Panc1 (cell line): ENCODE measurements at regions not wholly inside any gene's neighbourhood (a gene's known extent, or its start where the extent isn't known, plus 50 kb on each side); places are given as distances from the start of the nearest gene placed in this dataset.

Experiments
- ATAC-seq: fragments of 200-7000 bp; cut with Tn5 transposase; 2 replicates; pipeline ENCODE4 v1.9.1; 2020; ENCODE audit warnings: mild to moderate bottlenecking, moderate library complexity
- BruUV-seq: library from RNA; stranded (reverse); fragments of 400-500 nt; replicated peaks from 2 replicates; lab custom pipeline; 2021; lab: Mats Ljungman, UMichigan
- CTCF ChIA-PET: fragments of 300-600 bp; sonication (Branson Sonifier 250); formaldehyde crosslinking; loops from one replicate; lab custom pipeline; 2022; ENCODE audit warnings: antibody characterized with exemption; lab: Charles Lee
- POLR2A ChIA-PET: fragments of 300-600 bp; sonication (Branson Sonifier 250); formaldehyde crosslinking; loops from one replicate; lab custom pipeline; 2022; ENCODE audit warnings: antibody characterized with exemption; lab: Charles Lee
- DNase-seq: peaks from one replicate; pipeline ENCODE4 v3.0.0-alpha.2; 2010; ENCODE audit warnings: low read depth, low spot score
- H3K27ac ChIP-seq: 2 replicates; pipeline ENCODE4 v1.5.1; 2011; ENCODE audit warnings: mild to moderate bottlenecking, low read length, inconsistent platforms
- H3K27me3 ChIP-seq: fragments of 200-500 bp; sonication (Bioruptor generic); 2 replicates; pipeline ENCODE4 v1.6.0; 2014; ENCODE audit warnings: low read length, inconsistent platforms; ENCODE audit not compliant: control insufficient read depth, insufficient read depth
- H3K36me3 ChIP-seq: fragments of 200-500 bp; sonication (Bioruptor generic); 2 replicates; pipeline ENCODE4 v1.5.1; 2014; ENCODE audit warnings: inconsistent platforms, mild to moderate bottlenecking, low read length, moderate library complexity; ENCODE audit not compliant: control insufficient read depth, insufficient read depth
- H3K4me1 ChIP-seq: 2 replicates; pipeline ENCODE4 v1.5.1; 2011; ENCODE audit warnings: inconsistent platforms, mild to moderate bottlenecking, low read length, moderate library complexity; ENCODE audit not compliant: control insufficient read depth, insufficient read depth
- H3K4me3 ChIP-seq, 2 experiments: 2 replicates each; pipeline ENCODE4 v1.5.1; 2011 to 2012; ENCODE audit warnings: low read depth in 2 of 2, low read length in 2 of 2, mild to moderate bottlenecking in 2 of 2, inconsistent platforms in 1 of 2, moderate library complexity in 1 of 2
- H3K9me3 ChIP-seq: fragments of 200-500 bp; sonication (Bioruptor generic); 2 replicates; pipeline ENCODE4 v1.5.1; 2014; ENCODE audit warnings: low read depth, mild to moderate bottlenecking, inconsistent platforms, low read length, moderate library complexity; ENCODE audit not compliant: control insufficient read depth, insufficient read depth
- CTCF ChIP-seq: fragments of 450-650 bp; IDR thresholded peaks from 2 replicates; pipeline ENCODE4 v1.5.1; 2017; ENCODE audit warnings: mild to moderate bottlenecking
- POLR2AphosphoS5 ChIP-seq: IDR thresholded peaks from 2 replicates; pipeline ENCODE4 v1.6.1; 2012; ENCODE audit warnings: mild to moderate bottlenecking, low read depth, low read length, moderate library complexity
- SIN3A ChIP-seq: IDR thresholded peaks from 2 replicates; pipeline ENCODE4 v1.6.1; 2012; ENCODE audit warnings: low read depth, mild to moderate bottlenecking, low read length, moderate library complexity, borderline replicate concordance; ENCODE audit not compliant: insufficient read depth
- TCF7L2 ChIP-seq: IDR thresholded peaks from 2 replicates; pipeline ENCODE4 v1.6.1; 2011; ENCODE audit warnings: mild to moderate bottlenecking, low read depth, low read length, inconsistent platforms
- in situ Hi-C: cut with HindIII; loops from 2 replicates; pipeline ENCODE4 v1.10.0; 2016; ENCODE audit warnings: low sequenced_read_pairs, low pct_unique_long_range_greater_than_20kb
- intact Hi-C: fragments of 100-400 bp; cut with micrococcal nuclease; formaldehyde crosslinking; loops from one replicate; pipeline ENCODE4 v1.10.0; 2022; ENCODE audit not compliant: unreplicated experiment
- TF ChIP-seq, protein P1 (sequence below), 2 experiments: IDR thresholded peaks; 2 replicates each; pipeline ENCODE4 v1.6.1; 2011 to 2012; ENCODE audit warnings: low read depth in 2 of 2, control low read depth in 1 of 2, low read length in 1 of 2, mild to moderate bottlenecking in 1 of 2, moderate library complexity in 1 of 2; ENCODE audit not compliant: insufficient read depth in 1 of 2

GRCh38 chr6:149218471-149218870 is 99.0 kb upstream of the TAB2 start:
- H3K9me3 ChIP-seq, result no peaks in the 10 kb centered on the region
- in situ Hi-C loops (no loop called here), intact Hi-C loops (no loop called here)
- ChIA-PET CTCF (no interaction called here), POLR2A (no interaction called here)
- TF ChIP-seq, protein P1, sequence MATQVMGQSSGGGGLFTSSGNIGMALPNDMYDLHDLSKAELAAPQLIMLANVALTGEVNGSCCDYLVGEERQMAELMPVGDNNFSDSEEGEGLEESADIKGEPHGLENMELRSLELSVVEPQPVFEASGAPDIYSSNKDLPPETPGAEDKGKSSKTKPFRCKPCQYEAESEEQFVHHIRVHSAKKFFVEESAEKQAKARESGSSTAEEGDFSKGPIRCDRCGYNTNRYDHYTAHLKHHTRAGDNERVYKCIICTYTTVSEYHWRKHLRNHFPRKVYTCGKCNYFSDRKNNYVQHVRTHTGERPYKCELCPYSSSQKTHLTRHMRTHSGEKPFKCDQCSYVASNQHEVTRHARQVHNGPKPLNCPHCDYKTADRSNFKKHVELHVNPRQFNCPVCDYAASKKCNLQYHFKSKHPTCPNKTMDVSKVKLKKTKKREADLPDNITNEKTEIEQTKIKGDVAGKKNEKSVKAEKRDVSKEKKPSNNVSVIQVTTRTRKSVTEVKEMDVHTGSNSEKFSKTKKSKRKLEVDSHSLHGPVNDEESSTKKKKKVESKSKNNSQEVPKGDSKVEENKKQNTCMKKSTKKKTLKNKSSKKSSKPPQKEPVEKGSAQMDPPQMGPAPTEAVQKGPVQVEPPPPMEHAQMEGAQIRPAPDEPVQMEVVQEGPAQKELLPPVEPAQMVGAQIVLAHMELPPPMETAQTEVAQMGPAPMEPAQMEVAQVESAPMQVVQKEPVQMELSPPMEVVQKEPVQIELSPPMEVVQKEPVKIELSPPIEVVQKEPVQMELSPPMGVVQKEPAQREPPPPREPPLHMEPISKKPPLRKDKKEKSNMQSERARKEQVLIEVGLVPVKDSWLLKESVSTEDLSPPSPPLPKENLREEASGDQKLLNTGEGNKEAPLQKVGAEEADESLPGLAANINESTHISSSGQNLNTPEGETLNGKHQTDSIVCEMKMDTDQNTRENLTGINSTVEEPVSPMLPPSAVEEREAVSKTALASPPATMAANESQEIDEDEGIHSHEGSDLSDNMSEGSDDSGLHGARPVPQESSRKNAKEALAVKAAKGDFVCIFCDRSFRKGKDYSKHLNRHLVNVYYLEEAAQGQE (IDR thresholded peaks at IDR 0.05; ENCODE audit: insufficient read depth in 1 of 2, low read depth in 2 of 2, low read length in 1 of 2), result no peak
- TF ChIP-seq SIN3A (no peak), CTCF (no peak), POLR2AphosphoS5 (no peak), TCF7L2 (no peak)
- DNase-seq (no peak), ATAC-seq (no peak)
- no TSS peak for BruUV-seq
- no peaks in the 10 kb centered on the region for H3K36me3 ChIP-seq
- H3K4me3 ChIP-seq, result no peak overlapping the region
- no peak overlapping the region for H3K27ac ChIP-seq
- no peaks in the 10 kb centered on the region for H3K27me3 ChIP-seq
- H3K4me1 ChIP-seq, result no peaks in the 10 kb centered on the region

- ChIA-PET CTCF (no interaction called here), POLR2A (no interaction called here)
- Histone ChIP-seq H3K36me3 (no peaks in the 10 kb centered on the region), H3K9me3 (no peaks in the 10 kb centered on the region), H3K4me1 (no peaks in the 10 kb centered on the region), H3K4me3 (no peak overlapping the region), H3K27ac (no peak overlapping the region), H3K27me3 (no peaks in the 10 kb centered on the region)
- in situ Hi-C loops, result no loop called here
- BruUV-seq, result no TSS peak
- ATAC-seq (no peak), DNase-seq (no peak)
- intact Hi-C loops, result no loop called here
- TF ChIP-seq, protein P1 (IDR thresholded peaks at IDR 0.05; ENCODE audit: insufficient read depth in 1 of 2, low read depth in 2 of 2, low read length in 1 of 2), result no peak
- TF ChIP-seq POLR2AphosphoS5 (no peak), TCF7L2 (no peak), CTCF (no peak), SIN3A (no peak)
Observed at GRCh38 chr6:149218915-149219314, 98.6 kb upstream of the TAB2 start.
